ENCODE measurements at regions not wholly inside any gene's neighbourhood (a gene's known extent, or its start where the extent isn't known, plus 50 kb on each side); places are given as distances from the start of the nearest gene placed in this dataset.

DNA sequence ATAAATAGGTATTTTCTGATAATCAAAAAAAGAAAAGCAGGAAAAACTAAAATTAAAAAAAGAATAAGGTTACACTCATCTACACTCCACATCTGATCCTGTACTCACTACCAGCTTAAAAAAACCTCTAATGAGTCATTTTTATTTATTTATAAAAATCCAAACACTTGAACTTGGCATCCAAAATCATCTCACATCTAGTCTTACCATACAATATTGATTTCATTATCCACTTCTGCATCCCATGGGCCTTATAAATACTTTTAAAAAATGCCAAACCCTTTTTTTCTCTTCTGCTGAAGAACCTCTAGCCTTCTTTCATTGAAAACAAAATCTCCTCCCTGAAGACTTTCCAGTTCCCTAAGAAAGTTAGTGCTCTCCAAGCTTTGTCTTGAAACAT is 109.7 kb downstream of the TMTC3 start:
- DNase-seq (ENCODE audit: low read depth in 2 of 3, low spot score in 2 of 3) = no peak

DNA sequence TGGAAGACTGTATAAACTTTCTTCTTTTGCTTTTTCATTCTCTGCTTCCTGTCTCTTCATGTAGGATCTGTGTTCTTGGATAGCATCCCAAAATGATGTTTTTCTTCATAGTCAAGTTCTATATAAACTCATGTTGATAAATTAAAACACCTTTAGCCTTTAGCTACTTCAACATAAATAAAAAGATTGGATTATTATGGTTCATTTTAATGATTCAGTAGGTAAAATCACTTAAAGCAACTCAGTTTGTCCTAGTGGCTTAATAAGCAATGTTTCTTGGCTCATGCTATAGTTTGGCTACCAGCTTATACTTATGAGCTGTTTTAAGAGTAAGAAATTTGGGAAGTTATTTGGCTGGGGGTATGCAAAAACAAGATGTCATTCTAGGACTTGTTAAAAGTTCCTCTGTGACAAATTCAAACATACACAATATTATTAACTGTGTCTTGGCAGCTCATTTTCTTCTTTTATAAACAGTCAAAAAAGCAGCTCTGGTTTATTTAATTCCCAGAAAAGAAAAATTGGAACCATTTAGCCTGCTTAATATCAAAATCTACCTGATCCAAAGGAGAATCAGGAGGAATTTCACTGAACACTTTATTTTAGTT is 111.4 kb downstream of the TMTC3 start:
- no peak for DNase-seq (ENCODE audit: low read depth in 2 of 3, low spot score in 2 of 3)

DNA sequence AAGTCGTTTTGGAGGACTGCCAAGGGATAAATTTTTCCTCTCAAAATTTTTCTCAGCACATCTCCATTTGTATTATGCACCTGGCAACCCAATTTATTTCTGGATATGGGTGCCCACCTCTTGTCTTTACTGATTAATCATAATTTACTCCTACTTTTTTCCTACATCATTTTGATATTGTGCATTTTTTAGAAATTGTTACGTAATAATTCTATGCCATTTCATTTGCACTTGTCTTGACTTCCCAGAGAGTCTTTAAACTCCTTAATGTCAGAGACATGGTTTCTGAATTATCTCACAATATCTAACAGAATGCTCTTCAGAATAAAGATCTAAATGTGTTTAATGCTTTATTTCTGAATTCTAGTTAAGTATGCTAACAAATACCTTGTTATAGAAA is 113.1 kb downstream of the TMTC3 start:
- DNase-seq (ENCODE audit: low read depth in 2 of 3, low spot score in 2 of 3) = no peak

DNA sequence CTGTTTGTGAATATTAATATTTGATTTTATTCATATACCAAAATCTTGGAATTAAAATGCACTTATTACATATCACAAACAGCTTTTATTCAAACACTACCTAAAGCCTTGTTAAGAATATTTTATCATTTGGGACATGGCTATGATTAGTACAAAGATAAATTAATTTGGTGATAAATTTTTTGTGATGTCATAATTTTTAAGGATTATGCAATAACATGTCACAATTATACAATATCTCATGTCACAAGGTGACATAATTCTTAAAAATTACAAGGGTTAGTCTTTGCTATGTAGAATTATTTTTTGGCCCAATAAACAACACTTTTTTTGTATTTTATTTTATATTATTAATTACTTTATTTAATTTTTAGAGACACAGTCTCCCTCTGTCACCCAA is 113.7 kb downstream of the TMTC3 start:
- DNase-seq (ENCODE audit: low read depth in 2 of 3, low spot score in 2 of 3) = no peak

DNA sequence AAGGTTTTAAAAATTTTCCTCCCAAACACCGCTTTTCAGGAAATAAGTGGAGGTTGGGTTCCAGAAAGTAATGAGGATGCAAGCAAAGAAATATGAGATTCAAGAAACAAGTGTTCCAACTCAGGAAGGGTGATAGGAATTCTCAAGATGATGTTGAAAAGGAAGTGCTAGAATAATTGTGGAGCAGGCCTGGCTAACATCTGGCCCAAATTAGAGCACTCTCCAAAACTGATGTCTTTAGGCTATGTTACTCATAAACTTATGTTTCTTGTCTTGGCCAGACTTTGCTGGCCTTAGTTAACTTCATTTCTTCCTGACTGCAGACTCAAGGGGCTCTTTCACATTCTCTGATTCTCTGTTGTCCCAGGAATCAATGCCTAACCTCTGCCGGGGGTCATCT is 116.3 kb downstream of the TMTC3 start:
- no peak for DNase-seq (ENCODE audit: low read depth in 2 of 3, low spot score in 2 of 3)

DNA sequence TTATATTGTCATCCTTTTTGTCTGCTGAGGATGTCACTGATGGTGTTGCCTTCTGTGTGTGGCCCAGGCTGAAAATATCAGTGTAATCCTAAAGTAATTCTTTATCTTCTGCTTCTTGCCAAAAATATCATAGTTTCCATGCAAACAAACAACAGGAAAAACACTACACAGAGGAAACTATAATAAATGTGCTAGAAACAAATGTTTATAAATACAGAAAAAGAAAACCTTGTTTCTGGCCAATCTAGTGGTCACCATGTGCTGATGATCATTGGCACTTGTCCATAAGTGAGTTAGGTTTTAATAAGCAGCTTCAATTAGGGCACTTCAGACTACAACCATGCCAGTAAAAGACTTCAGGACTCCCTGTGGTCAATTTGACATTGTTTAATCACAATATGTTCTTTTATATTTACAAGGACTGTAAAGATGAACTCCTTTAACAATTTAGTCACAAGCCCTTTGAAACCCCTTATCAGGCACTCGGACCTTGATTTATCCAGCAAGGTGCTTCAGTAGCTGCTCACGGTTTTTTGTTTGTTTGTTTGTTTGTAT is 124.8 kb downstream of the TMTC3 start:
- DNase-seq (ENCODE audit: low read depth in 2 of 3, low spot score in 2 of 3) = no peak

DNA sequence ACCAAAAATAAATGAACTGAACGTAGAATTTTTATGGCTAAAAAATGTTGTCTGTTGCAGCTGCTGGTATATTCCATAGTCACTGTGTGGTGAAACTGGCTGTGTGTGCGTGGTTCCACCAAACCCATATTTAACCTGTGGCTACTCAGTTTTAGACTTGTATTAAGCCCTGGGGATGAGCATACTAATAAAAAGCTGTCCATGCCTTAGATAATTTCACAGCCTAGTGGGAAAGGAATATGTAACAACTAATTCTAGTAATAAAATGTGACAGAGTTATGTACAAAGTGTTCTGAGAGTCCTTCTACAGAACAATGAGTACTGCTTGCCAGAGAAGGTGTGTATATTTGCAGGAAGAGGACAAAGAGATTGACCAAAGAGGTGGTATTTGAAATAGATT is 125.5 kb downstream of the TMTC3 start:
- DNase-seq (ENCODE audit: low read depth in 2 of 3, low spot score in 2 of 3) = no peak

DNA sequence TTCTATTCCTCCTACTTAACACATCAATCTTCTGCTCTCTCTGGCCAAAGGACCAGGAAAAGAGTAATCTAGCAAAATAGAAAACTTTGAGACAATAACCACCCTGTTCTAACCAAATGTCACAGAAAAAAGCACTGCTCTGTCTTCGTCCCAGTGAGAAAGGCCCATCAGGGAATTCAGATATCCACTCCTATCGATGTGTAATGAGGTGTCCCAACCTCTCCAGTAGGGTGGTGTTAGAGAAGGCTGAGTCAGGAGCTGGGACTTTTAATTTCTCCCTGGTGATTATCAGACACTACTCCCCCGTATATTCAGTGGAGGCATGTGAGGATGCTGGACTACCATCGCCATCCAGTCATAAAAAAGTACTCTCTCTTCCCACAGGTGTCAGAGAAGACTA is 130.3 kb downstream of the TMTC3 start:
- DNase-seq (ENCODE audit: low read depth in 2 of 3, low spot score in 2 of 3) = no peak

DNA sequence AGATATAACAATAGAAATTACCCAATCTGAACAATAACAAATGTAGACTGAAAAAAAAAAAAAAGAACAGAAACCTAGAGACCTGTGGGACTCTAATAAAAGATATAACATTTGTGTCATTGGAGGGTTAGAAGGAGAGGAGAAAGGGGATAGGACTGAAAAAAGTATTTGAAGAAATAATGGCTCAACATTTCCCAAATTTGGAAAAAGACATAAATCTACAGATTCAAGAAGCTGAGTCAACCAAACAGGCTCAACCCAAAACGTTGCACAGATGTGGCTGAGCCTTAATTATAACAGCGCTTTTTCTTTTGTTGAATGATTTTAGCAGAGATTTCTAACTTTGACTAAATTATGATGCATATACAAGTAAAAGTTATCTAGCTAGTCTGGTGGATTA is 131.3 kb downstream of the TMTC3 start:
- DNase-seq (ENCODE audit: low read depth in 2 of 3, low spot score in 2 of 3) = no peak

DNA sequence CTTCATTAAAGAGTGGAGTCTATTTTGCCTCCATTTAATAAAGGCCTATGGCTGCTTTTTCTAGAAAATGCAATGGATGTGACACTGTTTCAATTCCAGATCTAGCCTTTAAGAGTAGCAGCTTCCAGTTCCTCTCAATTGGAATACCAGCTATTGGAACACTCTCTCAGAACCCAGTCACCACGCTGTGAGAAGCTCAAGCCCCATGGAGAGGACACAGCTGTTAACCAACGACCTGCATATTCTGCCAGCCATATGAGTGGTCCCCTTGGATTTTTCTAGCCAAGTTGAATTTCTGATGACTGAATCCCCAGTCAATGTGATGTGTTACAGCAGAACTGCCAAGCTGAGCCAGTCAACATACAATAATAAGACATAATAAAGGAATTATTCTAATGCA is 131.8 kb downstream of the TMTC3 start:
- DNase-seq (ENCODE audit: low read depth in 2 of 3, low spot score in 2 of 3) = no peak

DNA sequence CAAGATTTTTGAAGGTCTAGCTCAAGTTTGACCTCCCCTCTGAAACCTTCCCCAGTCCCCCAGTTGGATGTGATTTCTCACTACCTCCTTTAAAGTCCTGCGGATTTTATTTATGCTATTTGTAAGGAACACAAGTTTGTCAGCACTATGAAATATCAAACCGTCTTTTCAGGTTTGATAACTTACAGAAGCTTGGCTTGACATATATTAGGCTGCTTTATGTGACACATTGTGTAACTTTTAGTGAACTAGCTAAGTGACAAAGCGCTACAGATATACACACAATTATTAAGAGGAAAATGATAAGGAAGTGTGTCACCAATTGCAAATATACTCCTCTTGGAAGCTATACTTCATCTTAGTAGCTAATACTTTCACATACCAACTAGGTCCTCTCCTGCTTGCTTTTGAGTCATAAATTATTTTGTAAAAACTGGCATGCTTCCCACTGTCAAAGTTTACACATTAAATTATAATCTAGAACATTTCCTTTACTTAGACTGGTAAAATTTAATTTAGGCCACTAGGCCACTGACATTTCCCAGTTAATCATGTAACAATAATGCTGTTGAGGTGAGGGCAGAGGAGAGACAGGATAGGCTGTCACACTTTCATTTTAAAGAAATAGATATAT is 149.5 kb downstream of the TMTC3 start:
- DNase-seq (ENCODE audit: low read depth in 2 of 3, low spot score in 2 of 3) = no peak

DNA sequence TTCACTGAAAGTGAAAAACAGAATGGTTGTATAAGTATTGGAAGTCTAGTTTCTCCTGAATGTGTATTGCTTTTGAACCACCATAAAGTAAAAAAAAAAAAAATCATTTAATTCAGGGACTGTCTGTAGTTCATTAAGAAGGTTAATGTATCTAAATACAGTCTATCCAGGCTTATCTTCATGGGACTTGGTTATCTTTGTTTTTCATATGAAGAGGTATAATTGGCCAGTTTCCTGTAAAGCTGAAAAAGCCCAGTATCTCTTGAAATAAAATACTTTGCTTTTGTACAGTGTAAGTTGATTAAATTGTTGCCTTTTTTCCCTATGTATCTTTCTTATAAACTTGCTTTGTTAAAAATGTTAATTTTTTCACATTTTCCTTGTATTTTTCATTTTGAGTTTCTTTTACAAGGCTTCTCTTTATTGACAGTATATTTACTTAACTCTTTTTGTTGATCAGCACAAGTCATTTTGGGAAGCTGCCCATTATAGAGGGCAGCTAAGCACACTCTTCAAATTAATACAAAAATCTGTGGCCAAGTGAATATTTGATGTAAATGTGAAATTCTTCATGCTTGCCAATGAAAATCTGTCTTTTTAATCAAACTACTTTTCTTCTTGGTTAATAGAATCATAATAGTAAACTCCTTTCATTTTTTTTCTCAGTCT is 156.0 kb downstream of the TMTC3 start:
- DNase-seq (ENCODE audit: low read depth in 2 of 3, low spot score in 2 of 3) = no peak

DNA sequence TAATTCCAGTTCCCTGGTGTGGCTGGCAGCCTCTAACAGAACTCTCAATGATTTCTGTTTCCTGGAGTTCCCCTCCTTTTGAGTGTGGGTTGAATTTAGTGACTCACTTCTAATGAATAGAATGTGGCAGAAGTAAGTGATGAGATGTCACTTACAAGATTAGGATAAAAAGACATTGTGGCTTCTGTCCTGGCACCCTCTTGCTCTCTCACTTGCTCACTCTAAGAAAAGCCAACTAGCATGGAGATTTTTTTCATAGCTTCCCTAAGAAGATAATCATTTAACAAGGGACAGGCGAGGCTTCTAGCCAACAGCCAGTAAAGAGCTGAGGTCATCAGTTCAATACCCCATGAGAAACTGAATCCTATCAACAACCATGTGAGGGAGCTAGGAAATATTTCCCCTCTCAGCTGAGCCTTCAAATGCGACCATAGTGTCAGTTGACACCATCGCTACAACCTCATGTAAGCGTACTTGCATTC is 156.7 kb downstream of the TMTC3 start:
- DNase-seq (ENCODE audit: low read depth in 2 of 3, low spot score in 2 of 3) = no peak

DNA sequence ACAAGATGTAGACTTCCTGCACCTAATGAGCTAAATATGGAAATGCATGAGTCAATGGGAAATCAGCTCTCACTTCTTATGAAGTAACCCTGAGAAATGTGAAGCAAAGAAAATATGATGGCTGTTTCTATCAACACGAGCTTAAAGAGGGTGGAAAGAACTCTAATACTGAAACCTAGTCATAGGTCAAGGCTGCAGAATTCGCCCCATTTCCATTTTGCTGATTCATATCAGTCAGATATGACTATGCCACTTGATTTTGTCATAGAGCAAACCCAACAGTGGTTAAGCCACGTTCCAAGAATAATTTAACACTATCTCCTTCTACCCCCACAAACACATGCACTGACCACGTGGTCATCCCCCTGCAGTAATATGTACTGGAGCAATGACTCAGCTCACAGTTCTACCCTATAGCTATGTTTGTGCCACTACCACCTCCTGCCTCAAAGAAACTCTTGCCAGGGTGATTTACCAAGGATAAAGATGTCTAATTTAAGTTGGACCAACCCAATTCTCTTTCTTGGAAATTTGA is 157.5 kb downstream of the TMTC3 start:
- no peak for DNase-seq (ENCODE audit: low read depth in 2 of 3, low spot score in 2 of 3)

DNA sequence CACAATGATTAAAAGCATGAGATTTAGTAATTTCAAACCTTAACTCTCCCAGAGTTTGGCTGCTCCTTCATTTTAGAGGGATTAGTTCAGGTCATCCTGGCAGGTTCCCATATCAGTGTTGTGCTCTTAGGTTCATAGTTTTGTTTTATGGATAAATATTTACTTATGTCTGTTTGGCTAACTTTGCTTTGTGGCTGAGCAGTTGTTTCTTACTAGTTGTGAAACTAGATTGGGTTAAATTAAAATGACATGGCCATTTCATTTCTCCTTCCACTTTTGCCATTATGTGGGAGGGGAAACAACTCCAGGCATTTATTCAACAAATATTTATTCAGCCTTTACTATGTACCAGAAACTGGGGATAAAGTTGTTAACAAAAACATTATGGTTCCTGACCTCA is 158.8 kb downstream of the TMTC3 start:
- no peak for DNase-seq (ENCODE audit: low read depth in 2 of 3, low spot score in 2 of 3)

DNA sequence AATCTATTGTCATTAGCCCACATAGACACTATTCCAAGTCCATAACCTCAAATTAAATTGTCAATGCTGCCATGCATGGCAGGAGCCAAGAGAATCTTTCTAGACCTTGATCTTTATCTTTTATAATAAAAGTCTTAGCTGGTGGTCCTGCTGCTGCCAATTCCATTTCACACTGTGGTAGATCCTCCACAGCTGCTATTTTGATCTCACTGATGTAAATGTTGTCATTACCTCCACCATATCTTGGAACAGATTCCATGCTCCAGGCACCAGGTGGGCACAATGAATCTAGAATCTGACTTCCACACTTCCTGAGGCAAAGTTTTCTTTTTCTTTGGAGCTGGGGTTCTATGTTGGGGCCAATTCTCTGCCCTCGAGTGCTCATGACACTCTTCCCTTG is 161.2 kb downstream of the TMTC3 start:
- DNase-seq (ENCODE audit: low read depth in 2 of 3, low spot score in 2 of 3) = no peak

DNA sequence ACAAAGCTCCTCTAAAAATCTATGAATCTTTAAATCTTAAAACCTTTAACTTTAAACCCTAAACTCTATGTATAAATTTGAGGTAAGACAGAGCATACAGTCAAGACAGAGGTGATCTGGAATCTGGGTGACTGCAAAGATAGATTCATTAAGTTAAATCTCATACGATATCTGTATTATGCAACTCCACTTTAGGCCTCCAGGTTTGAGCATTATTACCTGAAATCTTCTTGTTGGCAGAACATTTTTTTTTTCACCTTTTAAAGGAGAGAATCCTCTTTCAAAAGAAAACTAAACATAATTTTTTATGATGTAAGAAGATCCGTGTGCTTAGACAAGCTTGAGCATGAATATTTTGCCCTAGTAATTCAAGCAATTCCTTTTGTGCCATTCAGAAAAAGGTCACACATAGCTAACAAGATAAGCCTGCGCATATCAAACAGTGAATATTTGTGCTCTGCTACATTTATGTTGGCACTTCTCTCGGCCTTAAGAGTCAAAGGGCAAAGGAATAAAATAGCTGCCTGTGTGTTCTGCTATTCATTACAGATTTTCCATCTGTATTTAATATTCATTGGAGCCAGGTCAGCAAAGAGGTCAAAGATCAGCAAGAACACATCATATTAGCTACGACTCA is 163.3 kb downstream of the TMTC3 start:
- no peak for DNase-seq (ENCODE audit: low read depth in 2 of 3, low spot score in 2 of 3)

DNA sequence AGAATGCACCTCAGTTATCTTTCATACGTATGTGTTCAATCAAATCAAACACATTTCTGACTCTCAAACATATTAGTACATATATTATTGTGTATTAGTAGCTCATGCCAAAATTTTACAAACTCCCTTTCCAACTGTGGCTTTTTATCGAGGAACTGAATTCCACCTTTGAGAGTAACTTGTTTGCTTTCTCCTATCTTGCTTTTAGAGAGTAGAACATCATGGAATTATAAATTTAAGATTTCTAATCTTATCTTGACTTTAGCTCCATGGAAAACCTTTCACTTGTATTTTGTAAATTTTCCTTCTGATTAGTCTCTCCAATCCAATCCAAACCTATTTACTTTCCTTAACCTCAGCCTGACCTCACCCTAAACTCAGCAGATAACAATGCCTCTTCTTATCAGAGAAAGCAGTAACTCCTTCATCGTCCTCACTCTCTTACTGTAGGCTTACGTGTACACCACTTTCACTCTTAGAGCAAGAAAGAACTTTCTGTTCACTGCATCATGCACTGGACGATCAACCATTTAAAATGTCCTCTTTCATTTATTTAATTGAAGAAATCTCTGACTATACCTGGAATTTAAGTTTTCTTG is 164.5 kb downstream of the TMTC3 start:
- DNase-seq (ENCODE audit: low read depth in 2 of 3, low spot score in 2 of 3) = no peak

DNA sequence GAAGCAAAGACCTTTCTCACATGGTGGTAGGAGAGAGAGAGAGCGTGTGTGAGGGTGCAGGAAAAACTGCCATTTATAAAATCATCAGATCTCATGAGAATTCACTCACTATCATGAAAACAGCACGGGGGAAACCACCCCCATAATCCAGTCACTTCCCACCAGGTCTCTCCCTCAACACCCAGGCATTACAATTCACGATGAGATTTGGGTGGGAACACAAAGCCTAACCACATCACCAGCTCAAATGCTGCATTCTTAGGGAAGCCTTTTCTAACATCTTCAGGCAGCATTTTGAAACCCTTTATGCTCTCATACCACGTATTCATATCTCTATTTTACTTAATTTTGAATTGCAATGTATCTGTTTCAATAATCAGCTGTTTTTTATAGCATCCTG is 165.9 kb downstream of the TMTC3 start:
- no peak for DNase-seq (ENCODE audit: low read depth in 2 of 3, low spot score in 2 of 3)

DNA sequence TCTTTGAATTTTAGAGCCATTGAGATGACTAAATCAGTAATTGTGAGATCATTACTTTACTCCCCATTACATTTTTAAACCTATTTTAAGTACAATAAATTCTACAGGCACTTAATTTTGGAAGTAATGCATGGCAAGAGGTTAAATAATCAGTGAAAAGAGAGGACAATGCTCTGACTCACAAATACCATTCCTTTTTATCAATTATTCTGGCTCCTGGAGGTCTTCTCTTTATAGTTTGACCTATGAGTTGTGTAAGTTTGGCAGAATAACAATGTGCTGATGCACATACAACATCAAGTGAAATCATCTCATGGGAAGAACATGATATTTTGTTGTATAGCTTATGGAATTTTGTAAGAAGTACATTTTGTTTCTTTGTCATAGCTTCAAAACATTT is 166.7 kb downstream of the TMTC3 start:
- DNase-seq (ENCODE audit: low read depth in 2 of 3, low spot score in 2 of 3) = no peak

DNA sequence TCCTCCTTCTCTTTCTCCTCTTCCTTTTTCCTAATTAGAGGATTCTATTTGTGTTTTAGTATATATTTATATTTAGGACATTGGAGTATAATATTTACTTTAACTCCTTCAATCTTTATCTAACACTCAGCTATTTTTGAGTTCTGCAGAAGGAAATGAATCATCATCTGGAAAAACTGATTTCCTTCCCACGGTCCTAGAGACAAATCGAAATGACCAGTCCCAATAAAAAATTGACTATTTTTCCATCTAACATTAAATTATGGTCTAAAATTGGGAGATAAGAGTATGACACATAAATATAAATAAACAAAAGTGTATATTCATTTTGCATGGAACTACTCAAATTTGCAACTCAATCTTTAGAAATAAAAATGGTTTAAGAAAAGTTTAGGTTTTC is 167.4 kb downstream of the TMTC3 start:
- DNase-seq (ENCODE audit: low read depth in 2 of 3, low spot score in 2 of 3) = no peak
